Stimulated activated CD8-positive, alpha-beta memory T cell treated with anti-CD3 and anti-CD28 coated beads, Interleukin-15, amount 100 ng/mL, for 4 hours (primary cell): ENCODE measurements at regions not wholly inside any gene's neighbourhood (a gene's known extent, or its start where the extent isn't known, plus 50 kb on each side); places are given as distances from the start of the nearest gene placed in this dataset.

Experiments
- DNase-seq, 2 donors: peaks; one replicate each; pipeline ENCODE4 v3.0.0-alpha.2; 2020; ENCODE audit warnings: low read depth in 2 of 2

GRCh38 chr3:28088811-28089526 lies 152.4 kb upstream of the CMC1 start:
- DNase-seq, result no peak

GRCh38 chr3:28089527-28089897 lies 151.9 kb upstream of the CMC1 start:
- no peak for DNase-seq

GRCh38 chr3:28099296-28099695 lies 142.1 kb upstream of the CMC1 start:
- DNase-seq, result no peak

GRCh38 chr3:28101705-28102104 lies 139.7 kb upstream of the CMC1 start:
- no peak for DNase-seq

- no peak for DNase-seq
Observed at GRCh38 chr3:28103861-28104260, 137.6 kb upstream of the CMC1 start.

GRCh38 chr3:28104896-28105534 lies 136.4 kb upstream of the CMC1 start:
- DNase-seq, result no peak

GRCh38 chr3:28109829-28110228 lies 131.6 kb upstream of the CMC1 start:
- DNase-seq, result no peak

GRCh38 chr3:28110869-28111268 lies 130.6 kb upstream of the CMC1 start:
- DNase-seq, result no peak

- DNase-seq, result no peak
Observed at GRCh38 chr3:28114893-28115292, 126.5 kb upstream of the CMC1 start.

GRCh38 chr3:28115316-28115715 lies 126.1 kb upstream of the CMC1 start:
- DNase-seq, result no peak

GRCh38 chr3:28117598-28117997 lies 123.8 kb upstream of the CMC1 start:
- no peak for DNase-seq

GRCh38 chr3:28118087-28118486 lies 123.3 kb upstream of the CMC1 start:
- no peak for DNase-seq

- no peak for DNase-seq
Observed at GRCh38 chr3:28122227-28122626, 119.2 kb upstream of the CMC1 start.

GRCh38 chr3:28124882-28125281 lies 116.5 kb upstream of the CMC1 start:
- DNase-seq, result no peak

- no peak for DNase-seq
Observed at GRCh38 chr3:28125342-28125741, 116.1 kb upstream of the CMC1 start.

GRCh38 chr3:28130836-28131235 lies 110.6 kb upstream of the CMC1 start:
- no peak for DNase-seq

GRCh38 chr3:28132941-28133340 lies 108.5 kb upstream of the CMC1 start:
- DNase-seq, result no peak

- no peak for DNase-seq
Observed at GRCh38 chr3:28134198-28134597, 107.2 kb upstream of the CMC1 start.

- DNase-seq, result no peak
Observed at GRCh38 chr3:28134792-28135375, 106.5 kb upstream of the CMC1 start.

GRCh38 chr3:28136607-28137216 lies 104.7 kb upstream of the CMC1 start:
- DNase-seq, result no peak

GRCh38 chr3:28138043-28138610 lies 103.3 kb upstream of the CMC1 start:
- no peak for DNase-seq

- no peak for DNase-seq
Observed at GRCh38 chr3:28139288-28139687, 102.1 kb upstream of the CMC1 start.
